Calu3 (cell line): ENCODE measurements at regions not wholly inside any gene's neighbourhood (a gene's known extent, or its start where the extent isn't known, plus 50 kb on each side); places are given as distances from the start of the nearest gene placed in this dataset.
A peak's percentile ranks its signal among the peaks of the same experiment; 100 is the strongest.

Source experiments
- BruUV-seq: library from RNA; stranded (reverse); fragments of 400-500 nt; replicated peaks from 2 replicates; lab custom pipeline; 2021; lab: Mats Ljungman, UMichigan
- CTCF ChIA-PET: fragments of 300-600 bp; sonication (Branson Sonifier 250); formaldehyde crosslinking; loops from one replicate; lab custom pipeline; 2022; ENCODE audit warnings: antibody characterized with exemption; lab: Charles Lee
- DNase-seq: peaks from one replicate; pipeline ENCODE4 v3.0.0; 2022
- H3K27ac Mint-ChIP-seq: one replicate; pipeline ENCODE4 v1.8.0; 2022; ENCODE audit warnings: mixed read lengths; ENCODE audit not compliant: unreplicated experiment
- H3K27me3 Mint-ChIP-seq: one replicate; pipeline ENCODE4 v1.8.0; 2022; ENCODE audit warnings: mixed read lengths; ENCODE audit not compliant: unreplicated experiment
- H3K36me3 Mint-ChIP-seq: one replicate; pipeline ENCODE4 v1.8.0; 2022; ENCODE audit warnings: mild to moderate bottlenecking, moderate library complexity, mixed read lengths; ENCODE audit not compliant: insufficient read depth, unreplicated experiment
- H3K4me1 Mint-ChIP-seq: one replicate; pipeline ENCODE4 v1.8.0; 2022; ENCODE audit warnings: mild to moderate bottlenecking, low read depth, mixed read lengths; ENCODE audit not compliant: unreplicated experiment
- H3K4me3 Mint-ChIP-seq: one replicate; pipeline ENCODE4 v1.8.0; 2022; ENCODE audit warnings: mild to moderate bottlenecking, low read depth, moderate library complexity, mixed read lengths; ENCODE audit not compliant: unreplicated experiment
- H3K9me3 Mint-ChIP-seq: one replicate; pipeline ENCODE4 v1.8.0; 2022; ENCODE audit warnings: low read depth, mixed read lengths; ENCODE audit not compliant: unreplicated experiment
- CTCF ChIP-seq: fragments of 200-600 bp; IDR thresholded peaks from one replicate; pipeline ENCODE4 v1.8.0; 2022; ENCODE audit warnings: antibody characterized with exemption; ENCODE audit not compliant: unreplicated experiment
- intact Hi-C: fragments of 100-400 bp; cut with micrococcal nuclease; formaldehyde crosslinking; loops from one replicate; pipeline ENCODE4 v1.10.0; 2022; ENCODE audit not compliant: unreplicated experiment

GRCh38 chr22:26933105-26933590, 275.8 kb downstream of the MIAT start:
- Mint-ChIP-seq H3K4me3 (no peak overlapping the region), H3K4me1 (no peaks in the 10 kb centered on the region), H3K9me3 (peaks cover 8% of the 10 kb centered on the region), H3K27me3 (peaks cover 67% of the 10 kb centered on the region), H3K36me3 (no peaks in the 10 kb centered on the region), H3K27ac (no peak overlapping the region)
- intact Hi-C loops, result no loop called here
- no peak for DNase-seq
- CTCF ChIA-PET, result no interaction called here
- BruUV-seq, result no TSS peak
- no peak for TF ChIP-seq CTCF

GRCh38 chr22:26937213-26937612, 279.8 kb downstream of the MIAT start:
- no peak for TF ChIP-seq CTCF
- intact Hi-C loops, result no loop called here
- Mint-ChIP-seq H3K9me3 (peaks cover 8% of the 10 kb centered on the region), H3K27ac (no peak overlapping the region), H3K36me3 (no peaks in the 10 kb centered on the region), H3K27me3 (peaks cover 59% of the 10 kb centered on the region), H3K4me3 (no peak overlapping the region), H3K4me1 (no peaks in the 10 kb centered on the region)
- BruUV-seq, result no TSS peak
- no peak for DNase-seq
- CTCF ChIA-PET, result no interaction called here

DNA sequence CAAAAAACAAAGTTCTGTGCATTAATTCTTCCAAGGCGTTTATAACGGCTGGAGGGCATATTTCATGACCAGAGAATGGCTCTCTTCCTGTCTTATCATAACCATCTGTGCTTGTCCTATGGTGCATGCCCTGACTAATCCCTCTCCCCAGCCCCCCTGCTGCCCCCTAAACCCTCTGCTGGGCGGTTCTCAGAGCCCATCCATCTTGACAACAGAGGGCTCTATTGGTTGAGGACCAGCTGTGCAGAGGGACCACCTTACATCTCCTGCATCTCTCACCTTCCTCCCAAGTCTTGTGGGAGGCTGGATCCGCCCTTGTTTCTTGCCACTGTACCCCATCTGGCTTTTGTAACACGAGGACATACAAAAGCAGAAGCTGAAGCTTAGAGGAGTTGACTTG, 282.1 kb downstream of the MIAT start:
- Mint-ChIP-seq H3K36me3 (no peaks in the 10 kb centered on the region), H3K9me3 (peaks cover 8% of the 10 kb centered on the region), H3K4me1 (no peaks in the 10 kb centered on the region), H3K4me3 (no peak overlapping the region), H3K27me3 (peaks cover 49% of the 10 kb centered on the region), H3K27ac (no peak overlapping the region)
- TF ChIP-seq CTCF, result no peak
- intact Hi-C loops, result no loop called here
- no TSS peak for BruUV-seq
- CTCF ChIA-PET, result no interaction called here
- DNase-seq, result no peak

- Mint-ChIP-seq H3K4me1 (no peaks in the 10 kb centered on the region), H3K36me3 (no peaks in the 10 kb centered on the region), H3K4me3 (no peak overlapping the region), H3K27me3 (peaks cover 28% of the 10 kb centered on the region), H3K27ac (no peak overlapping the region), H3K9me3 (peaks cover 3% of the 10 kb centered on the region)
- no TSS peak for BruUV-seq
- peak; percentile 5 for DNase-seq
- intact Hi-C loops, result no loop called here
- no peak for TF ChIP-seq CTCF
- CTCF ChIA-PET, result no interaction called here
Measured at GRCh38 chr22:26941896-26942636, 284.7 kb downstream of the MIAT start.
